Naive thymus-derived CD8-positive, alpha-beta T cell (primary cell): ENCODE measurements at regions not wholly inside any gene's neighbourhood (a gene's known extent, or its start where the extent isn't known, plus 50 kb on each side); places are given as distances from the start of the nearest gene placed in this dataset.

Source experiments
- ATAC-seq, 2 donors: fragments of 150-1000 bp; cut with Tn5 transposase in 1 of 2; sonication (Bioruptor Pico), chemical (Tn5 transposase) in 1 of 2; 1 replicate in 1 of 2; 2 replicates in 1 of 2; pipeline ENCODE4 v1.10.0; 2021; ENCODE audit warnings: mild to moderate bottlenecking in 2 of 2, moderate library complexity in 2 of 2
- POLR2A ChIA-PET: fragments of 350-600 bp; sonication (Branson Sonifier 250); formaldehyde crosslinking; loops from one replicate; lab custom pipeline; 2021; ENCODE audit warnings: antibody characterized with exemption; lab: Charles Lee
- DNase-seq, 10 donors: peaks; one replicate each; pipeline versions ENCODE4 v3.0.0 to v3.0.0-alpha.2; 2020 to 2022
- H3K27ac Mint-ChIP-seq, 10 donors: one replicate each; pipeline ENCODE4 v1.8.0; 2020 to 2022; ENCODE audit warnings: mild to moderate bottlenecking in 10 of 10, mixed read lengths in 10 of 10, moderate library complexity in 4 of 10, inconsistent platforms in 1 of 10
- H3K27me3 Mint-ChIP-seq, 5 donors: one replicate each; pipeline ENCODE4 v1.8.0; 2021 to 2022; ENCODE audit warnings: mixed read lengths in 5 of 5
- H3K36me3 Mint-ChIP-seq, 3 donors: one replicate each; pipeline ENCODE4 v1.8.0; 2020 to 2022; ENCODE audit warnings: mixed read lengths in 3 of 3, mild to moderate bottlenecking in 2 of 3, inconsistent platforms in 1 of 3
- H3K4me1 Mint-ChIP-seq, 4 donors: one replicate each; pipeline ENCODE4 v1.8.0; 2021 to 2022; ENCODE audit warnings: mixed read lengths in 4 of 4
- H3K4me3 Mint-ChIP-seq, 10 donors: one replicate each; pipeline ENCODE4 v1.8.0; 2020 to 2022; ENCODE audit warnings: mild to moderate bottlenecking in 10 of 10, mixed read lengths in 10 of 10, moderate library complexity in 6 of 10, inconsistent platforms in 1 of 10
- H3K9me3 Mint-ChIP-seq, 9 donors: one replicate each; pipeline ENCODE4 v1.8.0; 2020 to 2022; ENCODE audit warnings: mixed read lengths in 9 of 9, mild to moderate bottlenecking in 3 of 9, inconsistent platforms in 1 of 9, moderate library complexity in 1 of 9

DNA sequence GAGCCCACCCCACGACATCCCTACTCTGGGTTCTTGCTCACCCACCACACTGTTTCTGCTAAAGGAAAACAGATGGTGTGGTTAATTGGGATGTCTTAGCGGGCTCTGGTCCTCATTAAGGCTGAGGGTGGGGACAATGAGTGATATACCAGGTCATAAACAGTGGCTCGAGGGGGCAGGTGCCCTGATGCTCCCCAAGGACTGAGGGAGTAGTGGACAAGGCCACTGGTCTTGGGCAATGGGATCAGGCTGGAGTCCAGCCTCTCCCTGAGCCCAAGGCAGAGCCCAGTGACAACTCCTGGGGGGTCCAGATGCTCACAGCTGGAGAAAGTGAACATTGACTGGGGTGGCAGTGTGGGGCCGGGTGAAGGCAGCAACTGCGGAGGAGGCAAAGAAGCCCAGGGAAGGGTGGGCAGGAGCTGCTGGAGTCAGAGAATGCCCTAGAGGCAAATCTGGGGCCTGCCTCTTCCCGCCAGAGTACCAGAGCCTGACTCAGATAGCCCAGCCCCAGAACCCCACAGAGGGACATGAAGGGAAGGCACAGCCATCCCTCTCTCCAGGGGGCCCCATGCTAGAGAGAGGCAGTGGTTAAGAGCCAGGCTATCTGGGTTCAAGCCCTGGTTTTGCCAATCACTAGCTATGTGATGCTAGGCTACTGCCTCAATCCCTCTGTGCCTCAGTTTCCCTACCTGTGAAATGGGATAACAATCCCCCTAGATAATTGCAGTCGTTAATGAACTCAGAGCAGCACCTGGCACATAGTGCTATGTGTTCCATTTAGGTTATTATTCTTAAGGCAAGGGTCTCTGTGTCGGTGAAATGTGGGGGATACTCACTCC, 72.3 kb downstream of the MRPL14 start:
- peaks cover 0 to 5% (median 1%) of the 10 kb centered on the region in 4 donors for H3K4me1 Mint-ChIP-seq
- no peak for ATAC-seq
- peaks cover 0 to 20% (median 5%) of the 10 kb centered on the region in 5 donors for H3K27me3 Mint-ChIP-seq
- POLR2A ChIA-PET: no interaction called here
- peaks cover 0 to 10% (median 0%) of the 10 kb centered on the region in 9 donors for H3K9me3 Mint-ChIP-seq
- no peak overlapping the region for H3K4me3 Mint-ChIP-seq
- DNase-seq: peak in 1 of 10 donors; percentile 22
- H3K27ac Mint-ChIP-seq: no peak overlapping the region
- no peaks in the 10 kb centered on the region for H3K36me3 Mint-ChIP-seq

DNA sequence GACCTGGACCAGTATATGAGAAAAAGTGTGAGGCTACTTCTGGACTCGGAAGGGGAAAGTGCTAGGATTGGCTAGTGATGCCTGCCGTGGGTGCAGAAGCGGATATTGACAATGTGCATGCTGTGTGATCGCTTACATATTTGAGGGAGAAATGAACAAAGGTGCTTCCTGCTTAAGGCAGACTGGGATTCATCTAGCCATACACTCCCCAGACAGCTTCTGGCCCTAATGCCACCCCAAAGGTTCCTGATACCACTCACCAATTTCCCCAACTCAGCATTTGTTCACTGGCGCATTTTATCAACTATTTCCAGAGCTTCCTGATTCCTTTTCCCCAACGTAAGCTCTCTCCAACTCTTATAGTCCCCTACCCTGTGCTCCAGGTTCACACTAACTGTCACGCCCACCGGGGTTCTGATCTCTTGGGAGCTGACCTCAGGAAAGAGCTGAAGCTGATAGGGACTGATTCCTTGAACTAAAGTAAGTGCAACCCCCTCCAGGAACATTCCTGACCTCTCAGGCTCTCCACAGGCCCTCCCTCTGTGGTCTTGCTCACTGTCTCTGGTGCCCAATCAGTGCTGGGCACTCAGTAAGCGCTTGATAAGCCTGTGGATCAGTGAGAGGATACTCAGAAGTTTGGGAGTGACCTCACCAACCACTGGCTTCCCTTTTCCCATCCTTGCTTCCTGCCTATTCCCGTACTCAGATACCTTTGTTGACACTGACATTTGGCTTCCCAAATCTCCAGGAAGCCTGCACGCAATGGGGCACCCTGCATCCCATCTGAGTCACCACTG, 73.3 kb downstream of the MRPL14 start:
- POLR2A ChIA-PET: no interaction called here
- H3K27ac Mint-ChIP-seq: no peak overlapping the region
- no peak overlapping the region for H3K4me3 Mint-ChIP-seq
- no peaks in the 10 kb centered on the region for H3K9me3 Mint-ChIP-seq
- ATAC-seq (no peak), DNase-seq (peak in 1 of 10 donors; percentile 19)
- peaks cover 0 to 5% (median 1%) of the 10 kb centered on the region in 4 donors for H3K4me1 Mint-ChIP-seq
- peaks cover 0 to 13% (median 5%) of the 10 kb centered on the region in 5 donors for H3K27me3 Mint-ChIP-seq
- no peaks in the 10 kb centered on the region for H3K36me3 Mint-ChIP-seq

GRCh38 chr6:44053106-44053756, 74.0 kb downstream of the MRPL14 start:
- Mint-ChIP-seq H3K4me1 (peaks cover 0 to 1% (median 0%) of the 10 kb centered on the region in 4 donors), H3K36me3 (no peaks in the 10 kb centered on the region), H3K9me3 (no peaks in the 10 kb centered on the region), H3K27ac (no peak overlapping the region), H3K27me3 (peaks cover 0 to 13% (median 0%) of the 10 kb centered on the region in 5 donors), H3K4me3 (no peak overlapping the region)
- POLR2A ChIA-PET: no interaction called here
- DNase-seq: peak in 1 of 10 donors; percentile 32
- no peak for ATAC-seq

- POLR2A ChIA-PET: no interaction called here
- H3K4me1 Mint-ChIP-seq: no peaks in the 10 kb centered on the region
- H3K9me3 Mint-ChIP-seq: no peaks in the 10 kb centered on the region
- peaks cover 0 to 9% (median under 1%) of the 10 kb centered on the region in 5 donors for H3K27me3 Mint-ChIP-seq
- DNase-seq (peak in 1 of 10 donors; percentile 36), ATAC-seq (no peak)
- H3K36me3 Mint-ChIP-seq: no peaks in the 10 kb centered on the region
- H3K27ac Mint-ChIP-seq: no peak overlapping the region
- no peak overlapping the region for H3K4me3 Mint-ChIP-seq
Measured at GRCh38 chr6:44052419-44053023, 74.7 kb downstream of the MRPL14 start.

- no peak overlapping the region for H3K4me3 Mint-ChIP-seq
- peak in 1 of 10 donors; percentile 11 for DNase-seq
- no peaks in the 10 kb centered on the region for H3K9me3 Mint-ChIP-seq
- no peak overlapping the region for H3K27ac Mint-ChIP-seq
- POLR2A ChIA-PET: no interaction called here
- no peak for ATAC-seq
- no peaks in the 10 kb centered on the region for H3K4me1 Mint-ChIP-seq
- H3K27me3 Mint-ChIP-seq: peaks cover 0 to 16% (median 5%) of the 10 kb centered on the region in 5 donors
- no peaks in the 10 kb centered on the region for H3K36me3 Mint-ChIP-seq
Measured at GRCh38 chr6:44051515-44051914, 75.7 kb downstream of the MRPL14 start.

GRCh38 chr6:44050872-44051505, 76.3 kb downstream of the MRPL14 start:
- ATAC-seq (no peak), DNase-seq (no peak)
- H3K4me3 Mint-ChIP-seq: no peak overlapping the region
- H3K27me3 Mint-ChIP-seq: peaks cover 0 to 16% (median 5%) of the 10 kb centered on the region in 5 donors
- H3K4me1 Mint-ChIP-seq: no peaks in the 10 kb centered on the region
- H3K27ac Mint-ChIP-seq: no peak overlapping the region
- POLR2A ChIA-PET: no interaction called here
- no peaks in the 10 kb centered on the region for H3K9me3 Mint-ChIP-seq
- H3K36me3 Mint-ChIP-seq: no peaks in the 10 kb centered on the region

DNA sequence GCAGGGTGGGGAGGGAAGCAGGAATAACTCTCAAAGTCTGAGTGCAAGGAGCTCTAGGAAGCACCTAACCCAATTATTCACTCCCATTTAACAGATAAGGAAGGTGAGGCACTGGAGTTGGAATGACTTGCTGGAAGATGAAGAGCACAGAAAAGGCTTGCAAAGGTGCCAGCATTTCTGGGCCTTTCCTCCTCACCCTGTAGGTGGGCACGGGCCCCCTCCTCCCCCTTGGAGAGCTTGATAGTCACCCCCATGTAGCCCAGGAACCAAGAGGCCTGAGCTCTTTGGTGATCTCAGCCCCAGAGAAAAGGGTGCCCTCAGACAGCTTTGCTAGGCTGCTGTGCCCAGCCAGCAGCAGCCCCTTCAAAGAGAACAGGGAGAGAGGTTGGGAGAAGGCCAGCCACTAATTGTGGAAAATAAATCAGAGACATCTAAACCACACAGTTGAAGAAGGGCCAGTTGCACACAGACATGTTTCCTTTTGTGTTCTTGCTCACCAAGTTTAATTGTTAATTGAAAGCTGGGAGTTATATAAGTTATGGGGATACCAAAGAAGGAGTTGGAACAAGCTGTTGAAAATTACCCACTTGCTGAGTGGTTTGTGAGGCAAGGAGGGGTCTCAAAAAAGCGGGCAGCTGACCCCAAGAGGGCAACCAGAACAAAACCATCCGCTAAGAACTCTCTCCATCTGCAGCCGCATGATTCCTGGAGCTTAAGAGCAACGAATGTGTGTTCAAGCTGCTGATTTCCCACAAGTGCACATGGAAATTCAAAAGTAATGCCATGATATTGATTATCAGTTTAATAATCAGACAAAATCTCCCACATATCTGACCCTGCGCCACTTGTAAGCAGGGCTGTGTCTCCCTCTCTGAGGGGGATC, 77.0 kb downstream of the MRPL14 start:
- DNase-seq: no peak
- Mint-ChIP-seq H3K9me3 (no peaks in the 10 kb centered on the region), H3K4me3 (no peak overlapping the region), H3K36me3 (no peaks in the 10 kb centered on the region), H3K27ac (no peak overlapping the region), H3K27me3 (peaks cover 0 to 16% (median 5%) of the 10 kb centered on the region in 5 donors), H3K4me1 (no peaks in the 10 kb centered on the region)
- ATAC-seq: no peak
- POLR2A ChIA-PET: no interaction called here

GRCh38 chr6:44049163-44049988, 77.9 kb downstream of the MRPL14 start:
- peaks cover 0 to 16% (median 5%) of the 10 kb centered on the region in 5 donors for H3K27me3 Mint-ChIP-seq
- H3K27ac Mint-ChIP-seq: no peak overlapping the region
- no peaks in the 10 kb centered on the region for H3K36me3 Mint-ChIP-seq
- no peaks in the 10 kb centered on the region for H3K9me3 Mint-ChIP-seq
- no peaks in the 10 kb centered on the region for H3K4me1 Mint-ChIP-seq
- no peak overlapping the region for H3K4me3 Mint-ChIP-seq
- POLR2A ChIA-PET: no interaction called here
- no peak for ATAC-seq
- no peak for DNase-seq

DNA sequence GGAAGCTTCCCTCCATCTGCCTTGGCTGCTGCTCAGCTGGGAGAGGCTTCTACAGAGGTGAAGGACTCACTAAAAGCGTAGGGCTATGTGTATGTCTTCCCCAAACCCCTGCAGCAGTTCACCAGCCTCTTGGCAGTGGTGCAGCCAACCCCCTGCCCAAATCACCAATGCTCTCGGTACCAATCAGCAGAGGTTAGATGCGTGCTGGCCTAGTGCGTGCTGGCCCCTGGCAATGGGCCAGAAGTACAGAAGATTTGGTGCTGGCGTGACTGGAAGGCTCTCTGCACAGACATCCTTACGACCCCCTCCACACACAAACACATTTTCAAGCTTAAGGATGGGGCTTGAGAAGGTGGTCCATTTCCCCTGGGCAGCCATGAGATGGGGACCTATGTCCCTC, 79.0 kb downstream of the MRPL14 start:
- Mint-ChIP-seq H3K4me1 (no peaks in the 10 kb centered on the region), H3K36me3 (no peaks in the 10 kb centered on the region), H3K27me3 (peaks cover 0 to 16% (median 5%) of the 10 kb centered on the region in 5 donors), H3K27ac (no peak overlapping the region), H3K4me3 (no peak overlapping the region), H3K9me3 (no peaks in the 10 kb centered on the region)
- DNase-seq (no peak), ATAC-seq (no peak)
- POLR2A ChIA-PET: no interaction called here

- Mint-ChIP-seq H3K27me3 (peaks cover 0 to 16% (median 5%) of the 10 kb centered on the region in 5 donors), H3K36me3 (no peaks in the 10 kb centered on the region), H3K27ac (no peak overlapping the region), H3K4me3 (no peak overlapping the region), H3K4me1 (no peaks in the 10 kb centered on the region), H3K9me3 (no peaks in the 10 kb centered on the region)
- ATAC-seq (no peak), DNase-seq (no peak)
- POLR2A ChIA-PET: no interaction called here
Measured at GRCh38 chr6:44047801-44048200, 79.5 kb downstream of the MRPL14 start.

- Mint-ChIP-seq H3K4me1 (no peaks in the 10 kb centered on the region), H3K27me3 (peaks cover 0 to 16% (median 5%) of the 10 kb centered on the region in 5 donors), H3K27ac (peak overlapping the region in 1 of 10 donors; percentile 63), H3K9me3 (no peaks in the 10 kb centered on the region), H3K36me3 (no peaks in the 10 kb centered on the region), H3K4me3 (no peak overlapping the region)
- DNase-seq: peak in 1 of 10 donors; percentile 4
- POLR2A ChIA-PET: no interaction called here
- no peak for ATAC-seq
Measured at GRCh38 chr6:44047179-44047546, 80.1 kb downstream of the MRPL14 start.
